ENCODE measurements at regions not wholly inside any gene's neighbourhood (a gene's known extent, or its start where the extent isn't known, plus 50 kb on each side); places are given as distances from the start of the nearest gene placed in this dataset.

- TF ChIP-seq EZH2 (IDR thresholded peaks at IDR 0.05; ENCODE audit: insufficient read depth, poor library complexity, severe bottlenecking) = no peak
- TF ChIP-seq EZH2phosphoT487 (IDR thresholded peaks at IDR 0.05; ENCODE audit: insufficient read depth, low read depth) = no peak
Measured at GRCh38 chr5:5795074-5795771, 372.7 kb downstream of the ICE1 start.

All from GM23248 (cell line).